ENCODE measurements at regions not wholly inside any gene's neighbourhood (a gene's known extent, or its start where the extent isn't known, plus 50 kb on each side); places are given as distances from the start of the nearest gene placed in this dataset.

DNA sequence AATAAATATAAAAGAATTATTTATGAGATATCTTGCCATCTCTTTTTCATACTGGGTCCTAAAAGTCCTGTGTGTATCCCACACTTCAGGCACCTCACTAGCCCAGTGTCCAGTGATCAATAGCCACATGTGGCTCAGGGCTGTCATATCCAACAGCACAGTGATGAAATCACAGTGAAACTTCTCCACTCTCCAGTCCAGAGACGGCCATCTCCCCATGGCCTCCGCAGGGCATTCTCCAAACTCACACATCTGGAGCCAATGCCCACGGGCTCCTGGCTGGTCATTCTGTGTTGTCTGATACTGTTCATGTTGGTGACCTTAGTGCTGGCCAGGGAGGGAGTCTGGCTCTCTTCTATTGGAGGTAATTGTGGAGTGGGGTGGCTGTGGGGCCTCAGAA is 125.2 kb upstream of the SDK2 start:
- TF ChIP-seq POLR2AphosphoS5 (IDR thresholded peaks at IDR 0.05): no peak
- TF ChIP-seq EP300 (IDR thresholded peaks at IDR 0.05): no peak
- TF ChIP-seq, protein P1, sequence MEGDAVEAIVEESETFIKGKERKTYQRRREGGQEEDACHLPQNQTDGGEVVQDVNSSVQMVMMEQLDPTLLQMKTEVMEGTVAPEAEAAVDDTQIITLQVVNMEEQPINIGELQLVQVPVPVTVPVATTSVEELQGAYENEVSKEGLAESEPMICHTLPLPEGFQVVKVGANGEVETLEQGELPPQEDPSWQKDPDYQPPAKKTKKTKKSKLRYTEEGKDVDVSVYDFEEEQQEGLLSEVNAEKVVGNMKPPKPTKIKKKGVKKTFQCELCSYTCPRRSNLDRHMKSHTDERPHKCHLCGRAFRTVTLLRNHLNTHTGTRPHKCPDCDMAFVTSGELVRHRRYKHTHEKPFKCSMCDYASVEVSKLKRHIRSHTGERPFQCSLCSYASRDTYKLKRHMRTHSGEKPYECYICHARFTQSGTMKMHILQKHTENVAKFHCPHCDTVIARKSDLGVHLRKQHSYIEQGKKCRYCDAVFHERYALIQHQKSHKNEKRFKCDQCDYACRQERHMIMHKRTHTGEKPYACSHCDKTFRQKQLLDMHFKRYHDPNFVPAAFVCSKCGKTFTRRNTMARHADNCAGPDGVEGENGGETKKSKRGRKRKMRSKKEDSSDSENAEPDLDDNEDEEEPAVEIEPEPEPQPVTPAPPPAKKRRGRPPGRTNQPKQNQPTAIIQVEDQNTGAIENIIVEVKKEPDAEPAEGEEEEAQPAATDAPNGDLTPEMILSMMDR (IDR thresholded peaks at IDR 0.05): no peak
- no peak for TF ChIP-seq POLR2A (IDR thresholded peaks at IDR 0.05)
- Histone ChIP-seq H3K4me1 (peaks cover 0 to 17% (median 7%) of the 10 kb centered on the region in 3 donors), H3K9me3 (no peaks in the 10 kb centered on the region), H3K36me3 (no peaks in the 10 kb centered on the region), H3K27me3 (no peaks in the 10 kb centered on the region), H3K27ac (no peak overlapping the region), H3K4me3 (no peak overlapping the region)
- WGBS, 2 donors (ENCODE audit: low coverage in 1 of 2): 83 to 100% methylated on average over 1 to 2 of the region's 3 CpGs
- ATAC-seq: no peak

DNA sequence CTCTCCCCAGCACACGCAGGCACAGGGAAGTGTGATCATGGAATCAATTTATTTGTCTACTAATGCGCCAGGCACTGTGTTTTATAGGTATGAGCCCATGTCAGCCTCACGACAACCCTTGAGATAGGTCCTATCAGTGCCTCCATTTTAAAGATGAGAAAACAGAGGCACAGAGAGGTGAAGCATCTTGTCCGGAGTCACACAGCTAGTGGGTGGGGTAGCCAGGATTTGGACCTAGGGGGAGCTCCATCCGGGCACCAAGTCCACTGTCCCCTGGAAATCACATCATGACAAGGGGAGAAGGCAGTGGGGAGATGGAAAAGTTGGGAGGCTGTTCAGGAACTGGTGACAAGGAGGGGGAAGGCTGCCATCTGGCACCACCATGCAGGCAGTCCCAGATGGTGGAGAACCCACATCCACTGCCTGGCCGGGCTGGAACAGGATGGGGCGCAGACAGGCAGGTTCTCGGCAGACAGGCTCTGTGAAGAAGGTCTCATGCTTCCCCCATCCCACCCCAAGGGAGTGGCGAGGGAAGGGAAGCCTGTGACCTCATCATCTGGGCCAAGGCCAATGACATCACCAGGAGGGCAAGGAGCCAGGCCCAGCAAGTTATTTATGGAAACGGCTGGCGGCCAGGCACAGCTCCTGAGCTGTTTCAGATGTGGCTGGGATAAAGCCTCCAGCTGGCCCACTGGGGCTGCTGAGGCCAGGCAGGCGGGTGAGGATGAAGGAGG is 126.0 kb upstream of the SDK2 start:
- ATAC-seq: peak; percentile 87
- Histone ChIP-seq H3K27ac (no peak overlapping the region), H3K36me3 (no peaks in the 10 kb centered on the region), H3K4me1 (peaks cover 0 to 17% (median 7%) of the 10 kb centered on the region in 3 donors), H3K9me3 (no peaks in the 10 kb centered on the region), H3K4me3 (no peak overlapping the region), H3K27me3 (no peaks in the 10 kb centered on the region)
- 65 to 100% methylated on average over 1 to 5 of the region's 12 CpGs for WGBS, 2 donors (ENCODE audit: low coverage in 1 of 2)
- TF ChIP-seq EP300 (IDR thresholded peaks at IDR 0.05) (no peak), POLR2AphosphoS5 (IDR thresholded peaks at IDR 0.05) (peak; percentile 91), POLR2A (IDR thresholded peaks at IDR 0.05) (no peak)
- TF ChIP-seq, protein P1 (IDR thresholded peaks at IDR 0.05): no peak

DNA sequence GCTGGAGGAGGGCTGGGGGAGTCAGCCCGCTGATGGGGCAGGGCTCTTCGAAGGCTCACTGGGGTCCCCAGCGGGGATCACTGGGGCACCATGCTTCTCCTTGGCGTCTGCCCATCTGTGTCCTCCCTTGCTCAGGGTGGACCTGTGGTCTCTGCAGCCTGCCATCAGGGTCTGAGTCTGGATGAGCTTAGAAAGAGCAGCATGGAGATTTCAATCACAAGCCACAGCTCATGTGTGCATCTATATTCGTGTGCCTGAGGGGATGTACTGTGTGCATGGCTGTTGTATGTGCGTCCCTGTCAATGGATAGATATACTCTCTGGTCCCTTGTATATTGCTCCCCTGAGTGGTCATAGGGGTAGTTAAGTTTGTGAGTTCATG is 126.6 kb upstream of the SDK2 start:
- Histone ChIP-seq H3K4me3 (no peak overlapping the region), H3K9me3 (no peaks in the 10 kb centered on the region), H3K36me3 (no peaks in the 10 kb centered on the region), H3K27me3 (peaks cover 1% of the 10 kb centered on the region), H3K27ac (no peak overlapping the region), H3K4me1 (peaks cover 0 to 17% (median 7%) of the 10 kb centered on the region in 3 donors)
- 35% methylated on average over 2 of the region's 6 CpGs; no CpG with 5 or more reads in 1 of the 2 donors for WGBS, 2 donors (ENCODE audit: low coverage in 1 of 2)
- TF ChIP-seq, protein P1 (IDR thresholded peaks at IDR 0.05): no peak
- TF ChIP-seq POLR2A (IDR thresholded peaks at IDR 0.05): no peak
- TF ChIP-seq EP300 (IDR thresholded peaks at IDR 0.05): no peak
- TF ChIP-seq POLR2AphosphoS5 (IDR thresholded peaks at IDR 0.05): no peak
- ATAC-seq: no peak

DNA sequence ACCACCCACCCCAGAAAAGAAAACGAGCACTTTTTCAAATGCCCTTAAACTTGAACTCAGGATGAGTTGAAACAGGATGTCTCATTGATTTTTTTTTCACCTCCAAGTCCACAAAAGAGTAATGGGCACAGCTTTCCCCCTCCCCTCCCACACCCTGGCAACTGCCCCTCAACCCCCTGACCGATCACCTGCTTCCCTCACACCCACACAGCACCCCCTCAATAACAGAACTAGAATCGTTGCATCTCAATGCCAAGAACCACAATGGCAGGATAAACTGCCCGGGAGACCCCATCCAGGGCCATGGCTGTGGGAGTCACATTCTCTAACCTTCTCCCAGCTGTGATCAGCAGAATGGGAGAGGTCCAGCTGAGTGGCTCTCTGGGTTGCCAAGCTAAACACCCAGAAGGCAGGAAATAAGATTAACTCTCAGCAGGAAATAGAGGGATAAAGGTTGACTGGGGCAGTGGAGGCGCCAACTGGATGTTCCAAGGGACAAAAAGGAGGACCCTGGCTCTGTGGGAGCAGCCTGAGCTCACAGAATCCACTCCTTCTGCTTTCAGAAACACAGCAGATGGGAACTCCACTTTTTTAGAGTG is 128.0 kb upstream of the SDK2 start:
- H3K9me3 ChIP-seq: no peaks in the 10 kb centered on the region
- 70% methylated on average over 4 of the region's 5 CpGs; no CpG with 5 or more reads in 1 of the 2 donors for WGBS, 2 donors (ENCODE audit: low coverage in 1 of 2)
- no peak overlapping the region for H3K27ac ChIP-seq
- no peak for TF ChIP-seq EP300 (IDR thresholded peaks at IDR 0.05)
- TF ChIP-seq POLR2AphosphoS5 (IDR thresholded peaks at IDR 0.05): no peak
- TF ChIP-seq, protein P1 (IDR thresholded peaks at IDR 0.05): no peak
- TF ChIP-seq POLR2A (IDR thresholded peaks at IDR 0.05): no peak
- no peak for ATAC-seq
- H3K36me3 ChIP-seq: no peaks in the 10 kb centered on the region
- H3K4me3 ChIP-seq: no peak overlapping the region
- peaks cover 10% of the 10 kb centered on the region for H3K27me3 ChIP-seq
- peaks cover 0 to 17% (median 7%) of the 10 kb centered on the region in 3 donors for H3K4me1 ChIP-seq

DNA sequence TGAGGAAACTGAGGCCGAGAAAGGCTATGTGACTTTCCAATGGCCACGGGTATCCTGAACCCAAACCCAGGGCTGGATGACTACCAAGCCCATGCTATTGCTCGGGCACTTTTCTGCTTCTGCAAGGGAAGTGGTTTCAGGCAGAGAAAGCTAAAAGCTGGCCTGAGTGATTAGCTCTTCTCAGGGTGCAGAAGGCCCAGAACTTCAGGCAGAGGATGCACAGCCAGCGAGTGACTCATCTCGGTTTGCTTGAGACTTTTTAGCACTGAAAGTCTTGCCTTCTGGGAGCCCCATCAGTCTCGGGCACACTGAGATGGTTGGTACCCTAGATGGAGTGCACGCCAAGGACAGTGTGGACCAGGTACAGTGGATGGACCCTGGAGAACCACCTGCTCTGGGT is 129.5 kb upstream of the SDK2 start:
- TF ChIP-seq POLR2AphosphoS5 (IDR thresholded peaks at IDR 0.05): no peak
- TF ChIP-seq, protein P1 (IDR thresholded peaks at IDR 0.05): no peak
- no peak for TF ChIP-seq EP300 (IDR thresholded peaks at IDR 0.05)
- no peak for TF ChIP-seq POLR2A (IDR thresholded peaks at IDR 0.05)
- 65% methylated on average over 6 of the region's 7 CpGs; no CpG with 5 or more reads in 1 of the 2 donors for WGBS, 2 donors (ENCODE audit: low coverage in 1 of 2)
- ATAC-seq: no peak
- no peak overlapping the region for H3K27ac ChIP-seq
- peaks cover 24% of the 10 kb centered on the region for H3K27me3 ChIP-seq
- peaks cover 0 to 17% (median 7%) of the 10 kb centered on the region in 3 donors for H3K4me1 ChIP-seq
- H3K9me3 ChIP-seq: no peaks in the 10 kb centered on the region
- no peaks in the 10 kb centered on the region for H3K36me3 ChIP-seq
- no peak overlapping the region for H3K4me3 ChIP-seq
